Heart left ventricle (tissue), 16 donors: ENCODE measurements at regions not wholly inside any gene's neighbourhood (a gene's known extent, or its start where the extent isn't known, plus 50 kb on each side); places are given as distances from the start of the nearest gene placed in this dataset.

Experiments used
- ATAC-seq, 4 donors: fragments of 200-7000 bp; cut with Tn5 transposase; one replicate each; pipeline ENCODE4 v1.9.1; 2020 to 2022; ENCODE audit warnings: moderate library complexity in 4 of 4, mild to moderate bottlenecking in 3 of 4, moderate number of reproducible peaks in 1 of 4
- DNase-seq, 5 donors: peaks; one replicate each; pipeline ENCODE4 v3.0.0-alpha.2; 2020
- H3K27ac ChIP-seq, 12 donors: fragments of 200-600 bp; sonication (generic) in 4 of 12; one replicate each; pipeline versions ENCODE4 v1.5.0 to v1.8.0; 2016 to 2022; ENCODE audit warnings: mild to moderate bottlenecking in 2 of 12
- H3K27me3 ChIP-seq, 9 donors: fragments of 200-600 bp; sonication (generic) in 2 of 9; one replicate each; pipeline versions ENCODE4 v1.5.1 to v1.8.0; 2016 to 2022; ENCODE audit warnings: mild to moderate bottlenecking in 3 of 9
- H3K36me3 ChIP-seq, 9 donors: fragments of 200-600 bp; sonication (generic) in 2 of 9; one replicate each; pipeline versions ENCODE4 v1.5.0 to v1.8.0; 2018 to 2022; ENCODE audit warnings: mild to moderate bottlenecking in 2 of 9
- H3K4me1 ChIP-seq, 12 donors: fragments of 200-600 bp; sonication (generic) in 4 of 12; one replicate each; pipeline versions ENCODE4 v1.5.0 to v1.8.0; 2016 to 2022; ENCODE audit warnings: mild to moderate bottlenecking in 3 of 12
- H3K4me3 ChIP-seq, 12 donors: fragments of 200-600 bp; sonication (generic) in 4 of 12; one replicate each; pipeline versions ENCODE4 v1.5.0 to v1.8.0; 2017 to 2022; ENCODE audit warnings: mild to moderate bottlenecking in 9 of 12, moderate library complexity in 4 of 12
- H3K9me3 ChIP-seq, 12 donors: fragments of 200-600 bp; sonication (generic) in 4 of 12; one replicate each; pipeline versions ENCODE4 v1.5.0 to v1.8.0; 2016 to 2022; ENCODE audit warnings: mild to moderate bottlenecking in 1 of 12
- POLR2A ChIP-seq, 2 donors: fragments of 450-650 bp; IDR thresholded peaks; one replicate each; pipeline ENCODE4 v1.6.1; 2017; ENCODE audit warnings: antibody characterized with exemption in 2 of 2, mild to moderate bottlenecking in 2 of 2, moderate library complexity in 2 of 2
- WGBS, 4 donors: extraction: QIAGEN DNeasy Blood & Tissue Kit in 2 of 4; methylation state at CpG; one replicate each; pipeline versions ENCODE4 v1.1.5 to v1.1.7; 2013 to 2018; 5-methylcytosine and 5-hydroxymethylcytosine counted together
- intact Hi-C, 10 donors: fragments of 100-400 bp; cut with DNase I; formaldehyde crosslinking; loops; one replicate each; pipeline versions ENCODE4 v1.11.1 to v1.14.2; 2022
- TF ChIP-seq, protein P1 (sequence below), 12 donors: fragments of 200-600 bp; sonication (generic) in 4 of 12; IDR thresholded peaks; one replicate each; pipeline versions ENCODE4 v1.5.0 to v1.8.0; 2018 to 2022; ENCODE audit warnings: antibody characterized with exemption in 12 of 12, mild to moderate bottlenecking in 5 of 12
- donor health status: ischemic (EF 13 %, LVEDD 7.1; RV severe dilation, severe dysfunction).
- donor health status: healthy with polysubstance abuse.
- donor health status: DM: no; HTN: yes; CAD: no.
- donor health status: DM: no; HTN: no; CAD: no.
- donor health status: ischemic (EF 25% LVEDD 6.9; RV normal size, moderate dysfunction).
- donor health status: ischemic (EF 25% LVEDD 5.7; RV mildly dilated, moderate dysfunction).
- donor health status: healthy.
- donor health status: DM: yes; HTN: yes; CAD: no.
- donor health status: ischemic (EF 35%, LVEDD 5.7; RV mildly dilated, moderate dysfunction).
- donor health status: nonischemic (EF 11% LVEDD 7.7; RV severe dilation, severe dysfunction).
- donor health status: DM: yes; HTN: yes; CAD: no.
- donor health status: PGD.
- donor health status: ischemic (EF 29% LVEDD 5.4; RV normal size, mild dysfunction).
- donor health status: nonischemic (EF 23%, LVEDD 6.1; RV moderate dilation, normal function).

DNA sequence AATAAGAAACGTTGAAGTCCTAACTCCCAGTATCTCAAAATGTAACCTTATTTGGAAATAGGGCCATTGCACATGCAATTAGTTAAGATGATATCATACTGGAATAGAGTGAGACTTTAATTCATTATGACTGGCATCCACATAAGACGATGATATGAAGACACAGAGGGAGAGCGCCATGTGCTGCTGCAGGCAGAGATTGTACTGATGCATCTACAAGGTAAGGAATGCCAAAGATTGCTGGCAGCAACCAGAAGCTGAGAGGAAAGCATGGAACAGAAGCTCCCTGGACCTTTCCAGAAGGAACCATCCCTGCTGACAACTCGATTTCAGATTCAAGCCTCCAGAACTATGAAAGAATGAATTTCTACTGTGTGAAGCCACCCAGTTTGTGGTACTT, 697.0 kb upstream of the INTU start:
- intact Hi-C loops: no loop called here
- DNase-seq (no peak), ATAC-seq (no peak)
- no peaks in the 10 kb centered on the region for H3K9me3 ChIP-seq
- no peaks in the 10 kb centered on the region for H3K36me3 ChIP-seq
- no peak overlapping the region for H3K4me3 ChIP-seq
- H3K27ac ChIP-seq: no peak overlapping the region
- no peaks in the 10 kb centered on the region for H3K4me1 ChIP-seq
- 80 to 90% (median 85%) methylated on average over 4 of the region's 4 CpGs for WGBS, 4 donors
- H3K27me3 ChIP-seq: no peaks in the 10 kb centered on the region
- TF ChIP-seq, protein P1, sequence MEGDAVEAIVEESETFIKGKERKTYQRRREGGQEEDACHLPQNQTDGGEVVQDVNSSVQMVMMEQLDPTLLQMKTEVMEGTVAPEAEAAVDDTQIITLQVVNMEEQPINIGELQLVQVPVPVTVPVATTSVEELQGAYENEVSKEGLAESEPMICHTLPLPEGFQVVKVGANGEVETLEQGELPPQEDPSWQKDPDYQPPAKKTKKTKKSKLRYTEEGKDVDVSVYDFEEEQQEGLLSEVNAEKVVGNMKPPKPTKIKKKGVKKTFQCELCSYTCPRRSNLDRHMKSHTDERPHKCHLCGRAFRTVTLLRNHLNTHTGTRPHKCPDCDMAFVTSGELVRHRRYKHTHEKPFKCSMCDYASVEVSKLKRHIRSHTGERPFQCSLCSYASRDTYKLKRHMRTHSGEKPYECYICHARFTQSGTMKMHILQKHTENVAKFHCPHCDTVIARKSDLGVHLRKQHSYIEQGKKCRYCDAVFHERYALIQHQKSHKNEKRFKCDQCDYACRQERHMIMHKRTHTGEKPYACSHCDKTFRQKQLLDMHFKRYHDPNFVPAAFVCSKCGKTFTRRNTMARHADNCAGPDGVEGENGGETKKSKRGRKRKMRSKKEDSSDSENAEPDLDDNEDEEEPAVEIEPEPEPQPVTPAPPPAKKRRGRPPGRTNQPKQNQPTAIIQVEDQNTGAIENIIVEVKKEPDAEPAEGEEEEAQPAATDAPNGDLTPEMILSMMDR (IDR thresholded peaks at IDR 0.05): no peak
- TF ChIP-seq POLR2A (IDR thresholded peaks at IDR 0.05): no peak

DNA sequence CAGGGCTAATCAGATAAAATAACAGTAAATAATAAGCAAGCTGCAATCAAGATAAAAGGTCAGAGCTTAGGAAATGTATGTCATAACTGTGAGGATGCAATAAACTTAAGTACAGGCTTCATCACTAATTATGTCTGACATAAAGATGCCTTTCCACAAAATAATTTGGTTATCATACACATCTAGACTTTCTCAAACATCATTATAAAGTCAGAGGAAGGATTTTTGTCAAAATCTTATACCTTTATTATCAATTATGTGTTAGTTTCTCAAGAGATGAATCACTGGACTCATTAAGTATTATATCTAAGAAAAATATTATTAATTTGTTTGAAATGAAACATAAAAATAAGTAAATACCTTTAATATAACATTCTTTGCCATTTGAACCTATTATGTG, 695.4 kb upstream of the INTU start:
- ATAC-seq (no peak), DNase-seq (no peak)
- Histone ChIP-seq H3K36me3 (no peaks in the 10 kb centered on the region), H3K27me3 (no peaks in the 10 kb centered on the region), H3K4me1 (no peaks in the 10 kb centered on the region), H3K4me3 (no peak overlapping the region), H3K9me3 (no peaks in the 10 kb centered on the region), H3K27ac (no peak overlapping the region)
- TF ChIP-seq POLR2A (IDR thresholded peaks at IDR 0.05): no peak
- TF ChIP-seq, protein P1 (IDR thresholded peaks at IDR 0.05): no peak
- intact Hi-C loops: no loop called here

DNA sequence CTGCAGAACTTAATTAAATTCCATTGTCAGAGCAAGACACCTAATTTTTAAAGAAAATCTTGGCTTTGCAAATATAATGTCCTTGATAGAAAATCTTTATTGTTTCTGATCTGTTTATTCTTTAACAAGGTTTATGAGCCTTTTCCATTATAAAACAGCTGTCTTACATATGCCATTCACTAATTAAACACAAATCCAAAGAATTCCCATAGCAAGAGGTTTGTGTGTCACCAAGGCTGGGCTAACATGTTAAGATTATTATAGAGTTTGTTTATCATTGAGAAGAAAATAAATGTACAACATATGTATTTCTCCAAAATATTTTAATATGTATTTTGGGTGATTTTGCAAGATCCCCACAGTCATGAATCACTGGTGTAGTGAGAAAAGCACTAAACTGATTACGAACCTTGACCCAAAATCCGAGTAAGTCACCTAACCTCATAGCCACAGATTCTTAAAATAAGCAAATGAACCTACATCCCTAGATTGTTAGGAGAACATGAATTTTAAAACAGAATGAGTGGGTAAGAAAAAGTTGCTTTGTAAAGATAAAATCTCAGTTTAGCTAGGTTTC, 694.8 kb upstream of the INTU start:
- Histone ChIP-seq H3K27me3 (no peaks in the 10 kb centered on the region), H3K27ac (no peak overlapping the region), H3K36me3 (no peaks in the 10 kb centered on the region), H3K4me1 (no peaks in the 10 kb centered on the region), H3K9me3 (no peaks in the 10 kb centered on the region), H3K4me3 (no peak overlapping the region)
- ATAC-seq: no peak
- intact Hi-C loops: no loop called here
- TF ChIP-seq, protein P1 (IDR thresholded peaks at IDR 0.05): no peak
- TF ChIP-seq POLR2A (IDR thresholded peaks at IDR 0.05): no peak
- no peak for DNase-seq
- 86 to 92% (median 89%) methylated on average over 2 of the region's 2 CpGs for WGBS, 4 donors

DNA sequence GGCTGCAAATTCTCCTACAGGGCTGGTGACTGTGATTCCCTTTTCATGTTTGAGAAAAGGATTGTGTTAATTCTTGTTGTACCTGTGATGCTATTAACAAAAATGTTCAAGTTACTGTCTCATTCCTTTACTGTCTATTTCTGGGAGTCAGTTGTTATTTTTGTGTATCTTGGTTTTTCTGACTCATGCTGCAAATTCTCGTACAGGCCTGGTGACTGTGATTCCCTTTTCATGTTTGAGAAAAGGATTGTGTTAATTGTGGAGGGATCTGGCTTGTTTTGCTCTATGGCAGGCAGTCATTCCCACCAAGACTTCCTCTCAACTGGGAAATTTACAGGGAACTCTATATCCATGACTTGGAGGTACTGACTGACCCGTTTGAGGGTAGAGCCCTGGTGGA, 693.4 kb upstream of the INTU start:
- ATAC-seq (no peak), DNase-seq (no peak)
- 33 to 67% (median 53%) methylated on average over 2 of the region's 2 CpGs for WGBS, 4 donors
- Histone ChIP-seq H3K36me3 (no peaks in the 10 kb centered on the region), H3K4me3 (no peak overlapping the region), H3K9me3 (no peaks in the 10 kb centered on the region), H3K4me1 (no peaks in the 10 kb centered on the region), H3K27ac (no peak overlapping the region), H3K27me3 (no peaks in the 10 kb centered on the region)
- TF ChIP-seq, protein P1 (IDR thresholded peaks at IDR 0.05): no peak
- no peak for TF ChIP-seq POLR2A (IDR thresholded peaks at IDR 0.05)
- intact Hi-C loops: no loop called here
